Medulla oblongata (tissue), 1 donor: ENCODE measurements at regions not wholly inside any gene's neighbourhood (a gene's known extent, or its start where the extent isn't known, plus 50 kb on each side); places are given as distances from the start of the nearest gene placed in this dataset.
A peak's percentile ranks its signal among the peaks of the same experiment; 100 is the strongest.
"Not testable (repeated sequence)": the region's sequence is repeated elsewhere in the genome, so short reads cannot be mapped to it uniquely, and the experiment has no call there.

Experiments
- DNase-seq: peaks from one replicate; pipeline ENCODE4 v3.0.0-alpha.2; 2015; ENCODE audit errors: extremely low spot score

DNA sequence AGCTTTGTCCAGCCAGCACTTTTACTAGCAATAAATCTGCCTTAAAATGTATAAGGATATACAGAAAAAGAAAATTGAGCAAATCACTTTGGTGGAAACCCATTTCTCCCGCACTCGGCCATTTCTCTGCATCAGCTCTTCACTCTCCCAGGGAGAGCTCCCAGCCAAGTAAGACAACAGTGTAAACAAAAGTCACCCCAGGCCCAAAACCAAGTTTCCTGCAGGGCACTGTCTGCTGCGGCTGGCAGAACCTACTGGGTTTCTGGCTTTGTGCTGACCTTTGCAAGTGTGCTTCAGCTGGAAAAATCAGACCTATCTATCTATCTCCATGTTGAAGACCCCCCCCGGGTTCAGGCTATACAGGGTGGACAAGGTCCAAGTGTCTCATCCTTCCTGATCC is 476.7 kb upstream of the CAMK1G start:
- peak; percentile 8 for DNase-seq

DNA sequence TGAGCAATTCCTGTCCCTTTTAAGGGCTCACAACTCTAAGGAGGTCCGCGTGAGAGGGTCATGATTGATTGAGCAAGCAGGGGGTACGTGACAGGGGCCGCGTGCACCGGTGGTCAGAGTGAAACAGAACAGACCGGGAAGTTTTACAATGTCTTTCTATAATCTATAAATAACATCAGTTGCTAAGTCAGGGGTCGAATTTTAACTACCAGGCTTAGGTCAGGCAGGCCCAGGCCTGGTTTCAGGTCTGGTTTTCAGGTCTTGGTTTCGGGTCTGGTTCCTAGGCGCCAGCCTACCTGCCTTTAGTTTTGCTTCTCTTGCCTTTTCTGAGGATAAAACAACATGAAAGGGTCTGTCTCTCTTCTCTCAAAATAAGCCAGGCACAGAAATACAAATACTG is 476.0 kb upstream of the CAMK1G start:
- DNase-seq = no peak

DNA sequence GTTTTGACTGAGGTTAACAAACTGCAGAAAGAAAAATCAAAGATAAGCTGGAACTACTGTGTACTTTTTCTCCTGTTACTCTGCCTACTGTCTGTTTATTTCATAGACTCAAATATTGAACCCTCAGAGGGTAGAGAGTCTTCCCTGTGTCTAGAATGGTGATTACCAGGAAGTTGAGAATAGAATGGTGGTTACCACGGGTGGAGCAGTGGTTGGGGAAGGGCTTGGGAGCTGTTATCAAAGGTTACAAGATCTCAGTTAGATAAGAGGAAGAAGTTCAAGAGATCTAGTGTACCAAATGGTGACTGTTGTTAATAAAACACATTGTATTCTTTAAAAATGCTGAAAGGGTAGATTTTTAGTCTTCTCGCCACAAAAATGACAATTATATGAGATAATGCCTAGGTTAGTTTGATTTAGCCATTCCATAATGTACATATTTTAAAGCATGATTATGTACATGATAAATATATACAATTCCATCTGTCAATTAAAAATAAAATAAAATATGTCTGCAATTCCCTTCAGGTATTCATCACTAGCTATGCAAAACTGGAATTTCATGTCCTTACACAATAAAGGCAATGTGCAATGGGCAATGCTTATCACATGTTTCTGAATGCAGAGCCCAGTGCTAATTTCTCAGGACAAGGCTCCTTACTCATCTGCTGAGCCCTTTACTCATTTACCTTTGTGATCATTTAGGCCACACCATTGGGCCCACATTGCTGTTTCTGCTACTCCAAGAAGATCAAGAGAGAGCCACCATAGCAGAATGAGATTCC is 474.3 kb upstream of the CAMK1G start:
- DNase-seq = no peak

DNA sequence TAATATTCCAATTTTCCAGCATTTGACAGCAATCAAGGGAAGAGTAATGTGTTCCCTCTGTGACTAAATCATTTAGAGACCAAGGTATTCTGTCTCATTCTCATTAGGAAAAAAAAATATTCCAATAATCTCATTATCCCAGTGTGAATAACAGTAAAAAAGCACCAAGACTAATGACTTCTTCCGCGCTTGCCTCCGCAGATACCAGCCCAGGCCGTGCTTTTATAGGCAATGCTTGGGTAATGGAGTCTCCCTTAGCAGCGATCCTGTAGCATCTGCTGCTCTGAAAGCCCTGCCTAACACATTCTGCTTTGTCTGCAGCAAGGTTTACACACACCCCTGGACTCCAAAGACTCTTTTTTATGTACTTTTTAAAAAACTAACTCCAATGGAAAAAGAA is 470.0 kb upstream of the CAMK1G start:
- DNase-seq = no peak

DNA sequence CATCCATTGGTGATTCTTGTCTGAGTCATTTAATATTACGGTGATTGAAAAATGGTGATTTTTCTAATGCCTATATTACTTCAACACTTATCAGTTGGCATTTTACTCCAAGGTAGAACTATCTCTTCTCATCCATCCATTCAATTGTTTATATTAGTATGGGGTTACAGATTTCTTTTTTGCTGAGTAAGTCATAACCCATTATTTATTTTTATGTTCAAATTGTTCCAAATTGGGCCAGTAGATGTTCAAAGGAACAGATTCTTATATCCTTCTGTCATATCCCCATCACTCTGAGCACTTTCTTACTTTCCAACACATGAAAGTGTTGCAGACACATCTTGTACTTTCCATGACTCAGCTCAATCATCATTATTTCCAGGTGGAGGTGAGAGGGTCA is 466.8 kb upstream of the CAMK1G start:
- DNase-seq = no peak

DNA sequence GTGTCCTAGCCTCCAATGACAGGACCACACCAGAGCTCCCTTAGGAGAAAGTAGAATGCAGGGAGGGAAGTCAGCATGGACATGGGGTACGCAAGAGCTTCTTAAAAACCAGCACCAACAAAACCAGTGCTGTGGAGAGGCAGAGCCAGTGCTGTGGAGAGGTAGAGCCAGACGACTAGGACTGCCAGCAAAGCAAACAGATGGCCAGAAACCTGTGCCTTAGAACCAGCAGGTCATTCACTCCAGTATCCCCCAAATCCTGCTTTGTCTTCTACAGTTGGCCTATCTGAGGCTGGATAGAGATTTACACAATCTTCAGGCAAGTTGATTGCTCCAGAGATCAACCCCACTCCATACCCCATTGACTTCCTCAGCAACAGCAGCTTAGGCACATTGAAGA is 459.9 kb upstream of the CAMK1G start:
- DNase-seq = no peak

DNA sequence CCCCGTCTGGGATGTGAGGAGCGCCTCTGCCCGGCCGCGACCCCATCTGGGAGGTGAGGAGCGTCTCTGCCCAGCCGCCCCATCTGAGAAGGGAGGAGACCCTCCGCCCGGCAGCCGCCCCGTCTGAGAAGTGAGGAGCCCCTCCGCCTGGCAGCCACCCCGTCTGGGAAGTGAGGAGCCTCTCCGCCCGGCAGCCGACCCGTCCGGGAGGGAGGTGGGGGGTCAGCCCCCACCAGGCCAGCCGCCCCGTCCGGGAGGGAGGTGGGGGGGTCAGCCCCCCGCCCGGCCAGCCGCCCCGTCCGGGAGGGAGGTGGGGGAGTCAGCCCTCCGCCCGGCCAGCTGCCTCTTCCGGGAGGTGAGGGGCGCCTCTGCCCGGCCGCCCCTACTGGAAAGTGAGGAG is 454.4 kb upstream of the CAMK1G start:
- not testable (repeated sequence) for DNase-seq

DNA sequence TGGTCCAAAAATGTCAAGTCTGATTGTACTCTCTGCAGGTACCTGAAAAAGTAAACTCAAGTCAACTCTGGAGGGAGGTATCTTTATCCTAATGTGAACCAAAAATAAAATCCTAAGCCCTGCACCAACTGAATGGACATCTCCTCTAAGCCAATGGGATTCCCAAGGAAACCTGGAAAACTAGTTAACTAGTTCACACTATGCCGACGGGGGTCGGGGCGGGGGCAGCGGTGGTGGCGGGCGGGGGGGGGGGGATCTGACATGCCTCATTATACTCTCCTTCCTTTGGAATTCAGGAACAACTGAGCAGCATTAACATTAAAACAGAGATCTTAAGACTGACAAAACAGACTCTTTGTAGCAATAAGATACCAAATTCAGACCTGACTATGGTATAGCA is 452.6 kb upstream of the CAMK1G start:
- DNase-seq = no peak

DNA sequence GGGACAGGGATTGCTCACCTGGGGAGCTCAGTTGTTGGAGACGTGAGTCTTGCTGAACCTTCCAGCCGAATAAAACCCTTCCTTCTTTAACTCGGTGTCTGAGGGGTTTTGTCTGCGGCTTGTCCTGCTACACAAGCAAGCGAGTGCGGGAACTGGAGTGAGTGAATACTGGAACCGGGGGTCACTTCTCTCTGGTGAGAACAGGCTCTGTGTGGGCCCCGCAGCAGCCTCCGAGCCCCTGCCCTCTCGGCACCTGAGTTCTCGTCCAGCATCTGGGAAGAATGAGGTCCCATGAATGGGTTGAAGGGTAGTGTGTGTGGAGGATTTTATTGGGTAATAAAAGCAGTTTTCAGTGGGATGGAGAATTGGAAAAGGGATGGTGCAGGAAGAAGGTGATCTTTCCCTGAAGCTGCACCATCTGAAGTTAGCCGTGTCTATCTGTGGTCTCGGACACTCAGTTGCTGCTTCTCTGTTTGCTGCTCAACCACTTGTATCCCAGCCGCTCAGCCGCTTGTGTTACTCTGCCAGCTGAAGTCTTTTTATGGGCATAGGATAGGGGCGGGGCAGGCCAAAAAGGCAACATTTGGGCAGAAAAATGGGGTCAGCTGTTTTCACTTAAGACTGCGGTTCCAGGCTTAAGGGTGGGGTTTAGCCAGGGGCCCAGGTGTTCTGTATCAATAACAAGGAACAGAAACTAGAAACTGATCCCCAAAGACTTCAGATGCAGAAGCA is 450.6 kb upstream of the CAMK1G start:
- no peak for DNase-seq

DNA sequence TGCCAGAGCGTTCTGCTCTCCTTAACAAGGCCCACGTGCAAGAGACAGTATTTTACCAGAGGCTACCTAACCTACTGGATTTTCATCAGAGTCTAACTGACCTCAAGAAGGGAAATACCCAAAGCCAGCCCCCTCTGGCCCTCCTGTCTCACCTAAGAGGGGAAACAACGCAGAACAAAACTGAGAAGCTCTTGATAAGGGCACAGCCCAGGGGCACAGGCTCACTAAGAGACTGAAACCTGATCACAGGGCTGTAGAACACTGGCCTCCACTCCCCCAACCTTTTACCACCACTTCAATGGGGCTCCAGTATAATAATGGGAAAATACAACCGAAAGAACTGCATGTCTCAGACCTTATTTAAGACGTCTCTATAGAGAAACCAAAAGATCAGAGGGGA is 449.5 kb upstream of the CAMK1G start:
- no peak for DNase-seq

DNA sequence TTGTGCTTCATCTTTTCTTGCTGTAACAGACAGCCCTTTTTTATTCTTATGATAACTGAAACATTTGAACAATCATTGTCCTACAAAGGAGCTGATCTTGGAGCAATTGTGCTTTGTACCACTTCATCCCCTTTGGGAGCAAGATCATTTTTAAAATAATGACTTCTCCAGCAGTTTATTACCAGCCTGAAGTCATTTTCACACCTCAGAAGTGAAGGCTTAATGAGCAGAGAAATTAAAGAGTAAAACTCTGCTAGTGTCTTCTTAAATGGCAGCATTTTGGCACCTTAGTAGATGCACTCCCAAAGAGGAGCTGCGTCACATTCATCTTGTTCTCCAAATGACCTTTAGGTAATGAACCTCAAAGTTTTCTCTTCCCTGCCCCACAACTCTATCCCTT is 439.6 kb upstream of the CAMK1G start:
- DNase-seq = no peak

DNA sequence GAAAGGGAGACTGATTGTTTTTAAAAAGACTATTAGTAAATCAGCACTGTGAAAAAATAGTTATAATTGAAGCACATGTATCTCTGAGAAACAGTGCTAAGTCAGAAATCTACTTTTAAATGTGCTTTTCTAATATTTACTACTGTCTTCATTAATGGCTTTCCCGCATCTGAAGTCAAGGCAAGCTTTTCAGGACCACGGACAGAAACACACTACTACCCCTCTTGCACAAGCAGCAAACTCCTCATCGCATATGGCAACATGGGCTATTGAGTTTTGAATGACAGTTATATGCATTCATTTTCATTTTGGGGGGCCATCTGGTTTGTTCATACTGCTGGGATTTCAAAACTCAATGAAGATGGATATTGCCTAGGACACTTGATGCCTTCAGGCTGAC is 433.4 kb upstream of the CAMK1G start:
- DNase-seq = no peak

DNA sequence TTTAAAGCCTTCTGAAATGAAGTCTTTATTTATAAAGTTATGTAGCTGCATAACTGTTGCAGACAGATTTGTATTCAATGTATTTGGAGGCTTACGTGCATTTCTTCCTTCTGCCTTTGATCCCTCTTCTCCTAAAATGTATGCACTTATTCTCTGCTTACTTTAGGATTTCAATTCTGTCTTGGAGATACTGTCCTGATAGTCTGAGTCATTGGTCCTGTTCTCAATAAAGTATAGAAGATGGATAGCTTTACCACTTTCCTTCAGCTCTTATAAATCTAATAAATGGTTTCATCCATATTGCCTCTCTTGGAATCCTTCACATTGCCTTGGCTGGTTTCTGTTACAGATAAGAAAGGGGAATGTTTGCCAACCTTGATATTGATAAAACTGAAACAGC is 430.1 kb upstream of the CAMK1G start:
- DNase-seq = no peak

DNA sequence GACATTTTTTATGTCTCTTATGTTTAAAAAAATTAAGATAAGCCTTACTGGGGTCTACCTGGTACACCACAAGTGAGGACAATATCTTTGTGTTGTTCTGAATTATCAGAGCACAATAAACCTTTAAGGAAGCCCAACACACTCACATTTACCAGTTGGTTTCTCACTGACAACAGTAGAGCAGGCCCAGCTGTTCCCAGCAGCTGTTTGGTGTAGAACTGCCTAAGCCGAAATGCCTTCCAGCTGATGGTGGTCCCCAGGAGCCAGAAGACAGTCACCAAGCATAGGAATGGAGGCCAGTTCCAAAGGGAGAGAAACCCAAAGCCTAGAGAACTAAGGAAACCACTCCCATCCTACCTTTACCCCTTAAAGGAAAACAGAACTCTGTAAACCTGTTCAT is 428.6 kb upstream of the CAMK1G start:
- DNase-seq = no peak

DNA sequence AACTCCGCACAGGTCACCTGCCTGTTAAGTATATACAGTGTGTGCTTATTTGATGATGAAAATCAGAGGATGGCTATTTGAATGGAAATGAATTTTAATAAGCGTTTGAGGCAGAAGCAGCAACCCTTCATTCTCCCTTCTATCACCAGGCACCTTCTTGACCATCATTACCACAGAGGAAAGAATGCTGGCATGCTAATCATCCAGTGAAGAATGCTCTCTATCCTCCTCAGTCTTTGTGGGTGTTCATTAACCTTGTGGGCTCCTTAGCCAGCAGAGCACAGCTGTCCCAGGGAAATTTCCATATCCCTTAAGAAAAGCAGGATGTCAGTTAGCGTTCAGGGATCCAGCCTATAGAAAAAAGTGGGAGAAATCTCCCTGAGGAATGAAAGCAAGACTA is 428.0 kb upstream of the CAMK1G start:
- DNase-seq = no peak

DNA sequence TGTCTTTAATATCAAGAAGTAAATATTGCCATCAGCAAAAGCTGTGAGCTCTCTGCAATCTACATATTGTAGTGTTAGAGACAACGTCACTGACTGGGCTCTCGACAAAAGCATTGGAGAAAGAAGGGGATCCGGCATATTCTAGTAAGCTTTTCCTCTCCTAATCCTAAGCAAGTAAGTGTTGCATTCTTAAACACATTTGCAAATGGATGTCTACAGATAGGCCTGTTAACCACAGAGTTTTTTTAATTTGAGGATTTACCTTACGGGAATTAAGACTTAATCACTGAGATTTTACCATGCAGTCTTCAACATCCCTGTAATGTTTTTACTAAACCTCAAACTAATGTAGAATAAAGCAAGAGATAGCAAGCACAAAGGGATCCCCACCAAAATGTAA is 426.5 kb upstream of the CAMK1G start:
- DNase-seq = no peak

DNA sequence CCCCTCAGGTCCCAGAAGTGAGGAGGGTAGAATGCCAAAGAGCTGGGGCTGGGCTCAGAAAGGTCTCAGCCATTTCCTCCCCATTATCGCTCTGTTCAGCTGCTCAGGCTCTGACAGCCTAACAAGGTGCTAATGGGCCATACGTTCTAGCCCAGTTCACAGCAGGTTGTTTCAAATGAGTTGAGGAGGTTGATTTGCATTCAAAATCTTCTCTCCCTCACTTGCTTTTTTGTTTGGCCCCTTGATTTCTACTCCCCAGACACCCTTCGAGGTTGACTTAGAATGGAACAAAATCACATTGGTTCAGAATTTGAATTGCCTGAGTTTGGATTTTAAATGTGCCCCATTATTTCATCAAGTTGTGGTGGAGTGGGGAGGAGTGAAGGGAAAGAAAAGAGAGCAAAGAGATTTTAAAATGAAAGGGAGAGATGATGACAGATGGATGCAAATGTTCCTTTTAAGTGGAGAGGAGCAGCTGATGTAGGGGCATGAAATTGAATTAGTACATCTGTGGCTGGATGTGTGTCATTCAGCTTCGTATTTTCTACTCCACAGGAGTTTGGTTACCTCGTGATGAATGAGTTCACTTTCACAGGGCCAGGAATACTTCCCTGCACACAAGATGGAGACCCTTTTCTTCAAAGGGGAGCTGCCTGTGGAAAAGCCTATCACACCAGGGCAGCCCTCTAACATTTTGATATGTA is 425.8 kb upstream of the CAMK1G start:
- no peak for DNase-seq

DNA sequence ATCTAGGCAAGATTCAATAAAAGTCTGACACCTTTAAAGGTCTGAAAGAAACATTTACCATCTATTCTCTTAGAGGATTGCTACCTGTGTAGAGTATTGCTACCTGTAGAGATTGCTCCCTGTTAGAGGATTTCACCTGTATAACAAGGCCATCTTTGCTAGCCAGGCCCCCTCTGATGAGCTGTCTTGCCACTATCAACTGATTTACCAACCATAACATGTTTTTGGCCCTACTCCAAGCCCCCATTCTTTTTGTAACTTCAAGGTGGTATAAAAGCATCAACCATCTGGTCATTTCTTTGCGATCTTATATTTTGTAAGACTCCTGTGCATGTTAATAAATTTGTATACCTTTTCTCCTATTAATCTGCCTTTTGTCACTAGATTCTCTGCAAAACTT is 424.7 kb upstream of the CAMK1G start:
- no peak for DNase-seq

DNA sequence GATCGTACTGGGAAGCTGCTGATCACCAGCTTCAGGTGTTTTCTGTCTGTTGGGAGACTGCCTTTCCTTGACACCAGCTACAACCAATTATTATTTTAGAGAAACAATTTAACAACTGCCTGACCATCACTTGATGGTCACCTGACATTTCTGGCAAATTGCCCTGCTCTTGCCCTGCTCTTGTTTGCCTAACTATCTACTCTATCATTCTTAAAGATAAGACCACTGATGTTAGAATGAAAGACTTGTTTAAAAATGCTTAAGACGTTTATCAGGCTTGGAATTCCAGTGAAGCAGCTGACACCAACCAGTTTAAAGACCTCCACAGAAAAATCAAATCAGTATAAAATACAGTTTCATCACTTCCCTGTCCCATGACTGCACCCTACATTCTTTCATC is 423.3 kb upstream of the CAMK1G start:
- DNase-seq = no peak

DNA sequence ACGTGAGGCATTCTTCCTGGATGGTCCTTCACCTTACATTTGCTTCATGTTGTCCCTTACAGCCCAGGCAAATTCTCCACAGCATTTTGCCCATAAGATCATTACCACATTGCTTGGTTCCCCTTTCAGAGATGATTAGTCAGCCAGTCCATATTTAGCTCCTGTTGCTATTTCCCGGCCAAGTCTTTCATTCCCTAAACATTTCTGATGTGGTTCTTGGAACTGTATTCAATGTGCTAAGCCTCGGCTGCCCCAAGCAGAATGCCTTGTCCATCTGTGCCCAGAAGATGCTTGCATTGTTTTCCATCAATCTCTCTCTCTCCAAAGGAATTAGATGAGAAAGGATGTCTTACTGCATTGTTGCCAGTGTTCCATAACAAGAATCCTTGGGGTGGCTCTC is 420.9 kb upstream of the CAMK1G start:
- DNase-seq = no peak

DNA sequence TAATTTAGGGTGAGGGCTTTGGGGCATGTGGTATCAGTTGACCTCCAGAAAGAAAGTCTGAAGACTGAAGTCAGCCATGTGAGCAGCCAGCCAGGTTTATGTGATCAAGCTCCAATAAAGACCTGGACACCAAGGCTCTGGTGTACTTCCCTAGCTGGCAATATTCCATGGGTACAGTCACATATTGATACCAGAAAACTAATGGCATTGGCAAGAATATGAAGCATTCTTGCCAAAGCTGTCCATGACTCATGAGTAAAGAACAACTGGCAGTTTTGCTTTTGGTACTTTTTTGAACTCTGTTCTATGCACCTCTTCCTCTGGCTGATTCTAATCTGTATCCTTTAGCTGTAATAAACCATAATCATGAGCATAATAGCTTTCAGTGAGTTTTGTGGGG is 415.3 kb upstream of the CAMK1G start:
- no peak for DNase-seq

DNA sequence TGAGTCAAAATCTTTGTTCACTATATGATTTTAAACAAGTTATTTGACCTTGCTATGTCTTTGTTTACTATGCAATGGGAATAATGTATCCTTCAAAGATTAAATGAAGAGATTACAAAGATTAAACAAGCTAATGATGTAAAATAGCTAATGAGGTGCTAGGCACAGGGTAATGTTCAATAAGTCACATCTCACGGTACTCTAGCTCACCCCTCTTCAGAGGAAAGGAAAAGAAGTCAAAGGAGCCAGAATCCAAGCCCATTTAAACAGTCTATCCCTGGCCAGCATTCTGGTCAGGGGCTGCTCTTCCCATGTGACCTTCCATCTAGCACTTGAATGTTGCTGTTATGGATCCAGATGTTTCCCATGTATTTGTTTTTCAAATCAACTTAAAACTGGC is 412.4 kb upstream of the CAMK1G start:
- no peak for DNase-seq

DNA sequence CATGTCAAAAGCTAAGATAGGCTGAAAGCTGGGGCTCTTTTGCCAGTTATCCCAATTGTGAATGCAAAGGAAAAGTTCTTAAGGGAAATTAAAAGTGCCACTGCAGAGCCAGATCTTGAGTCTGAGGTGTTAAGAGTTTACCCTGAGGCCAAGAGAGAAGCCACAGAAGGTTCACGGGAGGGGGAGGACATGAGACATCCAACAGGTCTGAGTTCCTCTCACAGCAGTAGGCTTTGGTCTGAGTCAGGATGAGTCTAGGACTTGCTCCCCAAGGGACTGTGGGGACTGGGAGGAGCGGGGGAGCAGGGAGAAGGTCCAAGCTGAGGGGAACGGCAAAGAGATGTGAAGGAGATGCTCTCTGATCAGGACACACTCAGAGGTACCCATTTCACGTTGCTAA is 411.2 kb upstream of the CAMK1G start:
- DNase-seq = no peak
